Endothelial cell of umbilical vein (primary cell): ENCODE measurements at regions not wholly inside any gene's neighbourhood (a gene's known extent, or its start where the extent isn't known, plus 50 kb on each side); places are given as distances from the start of the nearest gene placed in this dataset.

Experiments
- CTCF ChIP-seq, 2 donors: IDR thresholded peaks; 1 replicate in 1 of 2; 2 replicates in 1 of 2; pipeline ENCODE4 v1.5.1; 2011; ENCODE audit warnings: low read length in 2 of 2, mild to moderate bottlenecking in 2 of 2, moderate library complexity in 2 of 2, control low read depth in 1 of 2, inconsistent platforms in 1 of 2, low read depth in 1 of 2; ENCODE audit not compliant: insufficient read depth in 1 of 2; ENCODE audit errors: extremely low read depth in 1 of 2
- EZH2 ChIP-seq: IDR thresholded peaks from 2 replicates; pipeline ENCODE4 v1.6.1; 2012; ENCODE audit warnings: borderline replicate concordance, low read depth, mild to moderate bottlenecking, moderate library complexity, low read length, inconsistent platforms; ENCODE audit not compliant: severe bottlenecking
- FOS ChIP-seq: IDR thresholded peaks from 2 replicates; pipeline ENCODE4 v1.6.1; 2011; ENCODE audit warnings: mild to moderate bottlenecking, low read length, moderate library complexity, borderline replicate concordance; ENCODE audit not compliant: insufficient read depth
- JUN ChIP-seq: IDR thresholded peaks from 2 replicates; pipeline ENCODE4 v1.6.1; 2011; ENCODE audit warnings: borderline replicate concordance, low read depth; ENCODE audit not compliant: insufficient read length, insufficient read depth
- MYC ChIP-seq: IDR thresholded peaks from one replicate; pipeline ENCODE4 v1.6.1; 2011; ENCODE audit warnings: mild to moderate bottlenecking, low read depth, low read length
- POLR2A ChIP-seq: IDR thresholded peaks from 2 replicates; pipeline ENCODE4 v1.6.1; 2012; ENCODE audit warnings: low read depth, mild to moderate bottlenecking, control low read depth, low read length
- POLR2AphosphoS5 ChIP-seq: IDR thresholded peaks from 2 replicates; pipeline ENCODE4 v1.6.1; 2012; ENCODE audit warnings: low read depth, mild to moderate bottlenecking, control low read depth, low read length, moderate library complexity; ENCODE audit not compliant: insufficient read depth
- TF ChIP-seq, protein P1 (sequence below): IDR thresholded peaks from 2 replicates; pipeline ENCODE4 v1.6.1; 2011; ENCODE audit not compliant: insufficient read depth, insufficient read length

DNA sequence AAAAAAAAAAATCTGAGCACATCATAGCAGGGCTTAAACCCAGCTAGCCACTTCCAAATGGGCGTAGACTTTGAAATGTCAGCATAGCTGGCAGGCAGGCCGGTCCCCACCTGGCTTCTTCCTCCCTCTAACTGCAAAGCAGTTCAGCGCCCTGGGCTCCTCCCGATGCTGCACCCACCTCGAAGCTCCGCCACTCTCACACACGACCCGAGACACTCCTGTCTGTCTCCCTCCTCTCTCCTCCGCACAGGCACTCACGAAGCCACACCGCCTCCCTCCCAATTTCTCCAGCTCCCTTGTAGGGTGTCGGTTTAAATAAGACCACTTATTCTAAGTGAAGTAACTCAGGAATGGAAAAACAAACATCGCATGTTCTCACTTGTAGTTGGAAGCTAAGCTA lies 301.3 kb downstream of the NPHP4 start:
- no peak for TF ChIP-seq POLR2A
- no peak for TF ChIP-seq POLR2AphosphoS5
- no peak for TF ChIP-seq CTCF (IDR thresholded peaks at IDR 0.05; ENCODE audit: extremely low read depth in 1 of 2, insufficient read depth in 1 of 2, low read depth in 1 of 2, low read length in 2 of 2)
- TF ChIP-seq, protein P1, sequence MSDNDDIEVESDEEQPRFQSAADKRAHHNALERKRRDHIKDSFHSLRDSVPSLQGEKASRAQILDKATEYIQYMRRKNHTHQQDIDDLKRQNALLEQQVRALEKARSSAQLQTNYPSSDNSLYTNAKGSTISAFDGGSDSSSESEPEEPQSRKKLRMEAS, result no peak
- no peak for TF ChIP-seq MYC
- TF ChIP-seq EZH2, result no peak
- no peak for TF ChIP-seq FOS
- no peak for TF ChIP-seq JUN
